ENCODE measurements at regions not wholly inside any gene's neighbourhood (a gene's known extent, or its start where the extent isn't known, plus 50 kb on each side); places are given as distances from the start of the nearest gene placed in this dataset.

DNA sequence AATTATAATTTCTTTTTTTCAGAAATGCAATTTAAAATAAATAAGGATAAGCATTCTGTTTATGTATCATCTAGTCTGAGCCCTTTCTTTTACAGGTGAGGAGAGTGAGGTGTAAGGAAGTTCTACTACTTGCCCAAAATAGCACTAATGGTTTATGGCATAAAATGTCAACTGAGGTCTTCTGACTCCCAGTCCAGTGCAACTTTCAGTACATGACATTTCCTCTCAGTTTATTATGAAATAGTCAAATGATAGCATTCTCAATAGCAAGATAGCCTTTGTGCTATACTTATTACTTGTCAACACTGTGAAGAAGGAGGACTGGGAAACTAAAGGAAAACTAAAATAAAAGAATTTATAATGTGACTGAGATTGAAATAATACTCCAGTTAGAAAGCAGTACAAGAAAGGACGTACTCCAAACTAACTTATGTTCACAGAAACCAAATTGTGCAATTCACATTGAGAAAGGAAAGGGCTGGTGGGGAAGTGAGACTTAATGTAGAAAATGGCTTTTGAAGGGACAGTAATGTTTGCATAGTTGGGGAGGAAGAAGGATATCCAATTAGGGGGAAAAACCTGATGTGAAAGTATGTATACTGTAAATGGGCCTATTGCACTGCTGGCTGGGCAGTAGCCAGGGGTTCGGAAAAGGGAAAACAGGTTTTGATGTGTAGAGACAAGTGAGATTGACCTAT is 166.7 kb upstream of the ZEB2 start:
- Histone ChIP-seq H3K27me3 (ENCODE audit: insufficient read depth, low read length) (no peaks in the 10 kb centered on the region), H3K4me1 (ENCODE audit: insufficient read depth, low read length) (no peaks in the 10 kb centered on the region), H3K9ac (ENCODE audit: low read length) (no peak overlapping the region), H4K20me1 (ENCODE audit: insufficient read depth, low read length) (no peaks in the 10 kb centered on the region), H3K4me3 (ENCODE audit: insufficient read depth, low read depth, low read length) (no peak overlapping the region), H3K27ac (ENCODE audit: low read depth, low read length) (no peak overlapping the region), H3K9me3 (ENCODE audit: insufficient read depth, low read depth, low read length) (no peaks in the 10 kb centered on the region), H3K4me2 (ENCODE audit: low read length) (no peak overlapping the region), H3K79me2 (ENCODE audit: insufficient read depth, low read length) (no peaks in the 10 kb centered on the region), H2AFZ (ENCODE audit: low read depth, low read length) (no peak overlapping the region), H3K36me3 (ENCODE audit: insufficient read depth, low read length) (no peaks in the 10 kb centered on the region)
- DNase-seq (ENCODE audit: low read depth) (no peak), FAIRE-seq (no peak)
- H3K36me3 Mint-ChIP-seq (ENCODE audit: low read depth, unreplicated experiment): no peaks in the 10 kb centered on the region
- TF ChIP-seq CTCF (IDR thresholded peaks at IDR 0.05; ENCODE audit: insufficient read depth, low read depth, low read length) (no peak), EZH2 (IDR thresholded peaks at IDR 0.05; ENCODE audit: insufficient read depth, low read length) (no peak)
- no peaks in the 10 kb centered on the region for H3K9me3 Mint-ChIP-seq (ENCODE audit: unreplicated experiment)
- no peak overlapping the region for H3K4me3 Mint-ChIP-seq (ENCODE audit: unreplicated experiment)
- no peak overlapping the region for H3K27ac Mint-ChIP-seq (ENCODE audit: unreplicated experiment)
- no peaks in the 10 kb centered on the region for H3K4me1 Mint-ChIP-seq (ENCODE audit: low read depth, unreplicated experiment)
- no peaks in the 10 kb centered on the region for H3K27me3 Mint-ChIP-seq (ENCODE audit: low read depth, unreplicated experiment)

- H3K4me3 Mint-ChIP-seq (ENCODE audit: unreplicated experiment): no peak overlapping the region
- no peak overlapping the region for H3K4me2 ChIP-seq (ENCODE audit: low read length)
- no peaks in the 10 kb centered on the region for H3K4me1 ChIP-seq (ENCODE audit: insufficient read depth, low read length)
- no peaks in the 10 kb centered on the region for H3K27me3 ChIP-seq (ENCODE audit: insufficient read depth, low read length)
- no peak overlapping the region for H3K27ac ChIP-seq (ENCODE audit: low read depth, low read length)
- H3K27ac Mint-ChIP-seq (ENCODE audit: unreplicated experiment): no peak overlapping the region
- no peaks in the 10 kb centered on the region for H3K36me3 ChIP-seq (ENCODE audit: insufficient read depth, low read length)
- H4K20me1 ChIP-seq (ENCODE audit: insufficient read depth, low read length): no peaks in the 10 kb centered on the region
- DNase-seq (ENCODE audit: low read depth) (no peak), FAIRE-seq (no peak)
- no peaks in the 10 kb centered on the region for H3K79me2 ChIP-seq (ENCODE audit: insufficient read depth, low read length)
- no peaks in the 10 kb centered on the region for H3K4me1 Mint-ChIP-seq (ENCODE audit: low read depth, unreplicated experiment)
- H3K9me3 Mint-ChIP-seq (ENCODE audit: unreplicated experiment): no peaks in the 10 kb centered on the region
- no peak overlapping the region for H3K9ac ChIP-seq (ENCODE audit: low read length)
- TF ChIP-seq CTCF (IDR thresholded peaks at IDR 0.05; ENCODE audit: insufficient read depth, low read depth, low read length) (no peak), EZH2 (IDR thresholded peaks at IDR 0.05; ENCODE audit: insufficient read depth, low read length) (no peak)
- H3K9me3 ChIP-seq (ENCODE audit: insufficient read depth, low read depth, low read length): no peaks in the 10 kb centered on the region
- H3K4me3 ChIP-seq (ENCODE audit: insufficient read depth, low read depth, low read length): no peak overlapping the region
- no peaks in the 10 kb centered on the region for H3K27me3 Mint-ChIP-seq (ENCODE audit: low read depth, unreplicated experiment)
- no peaks in the 10 kb centered on the region for H3K36me3 Mint-ChIP-seq (ENCODE audit: low read depth, unreplicated experiment)
- no peak overlapping the region for H2AFZ ChIP-seq (ENCODE audit: low read depth, low read length)
These were observed 164.0 kb upstream of the ZEB2 start for GRCh38 chr2:144683966-144684365.

GRCh38 chr2:144683107-144683753 is 163.3 kb upstream of the ZEB2 start:
- H3K4me2 ChIP-seq (ENCODE audit: low read length): no peak overlapping the region
- no peaks in the 10 kb centered on the region for H3K36me3 ChIP-seq (ENCODE audit: insufficient read depth, low read length)
- H2AFZ ChIP-seq (ENCODE audit: low read depth, low read length): no peak overlapping the region
- no peak overlapping the region for H3K4me3 ChIP-seq (ENCODE audit: insufficient read depth, low read depth, low read length)
- no peaks in the 10 kb centered on the region for H3K9me3 Mint-ChIP-seq (ENCODE audit: unreplicated experiment)
- no peak overlapping the region for H3K9ac ChIP-seq (ENCODE audit: low read length)
- no peaks in the 10 kb centered on the region for H3K4me1 ChIP-seq (ENCODE audit: insufficient read depth, low read length)
- H3K79me2 ChIP-seq (ENCODE audit: insufficient read depth, low read length): no peaks in the 10 kb centered on the region
- no peaks in the 10 kb centered on the region for H3K9me3 ChIP-seq (ENCODE audit: insufficient read depth, low read depth, low read length)
- no peak overlapping the region for H3K27ac Mint-ChIP-seq (ENCODE audit: unreplicated experiment)
- H3K4me3 Mint-ChIP-seq (ENCODE audit: unreplicated experiment): no peak overlapping the region
- H3K4me1 Mint-ChIP-seq (ENCODE audit: low read depth, unreplicated experiment): no peaks in the 10 kb centered on the region
- H3K27me3 ChIP-seq (ENCODE audit: insufficient read depth, low read length): no peaks in the 10 kb centered on the region
- no peaks in the 10 kb centered on the region for H3K36me3 Mint-ChIP-seq (ENCODE audit: low read depth, unreplicated experiment)
- H3K27ac ChIP-seq (ENCODE audit: low read depth, low read length): no peak overlapping the region
- DNase-seq (ENCODE audit: low read depth) (no peak), FAIRE-seq (no peak)
- H4K20me1 ChIP-seq (ENCODE audit: insufficient read depth, low read length): no peaks in the 10 kb centered on the region
- H3K27me3 Mint-ChIP-seq (ENCODE audit: low read depth, unreplicated experiment): no peaks in the 10 kb centered on the region
- no peak for TF ChIP-seq CTCF (IDR thresholded peaks at IDR 0.05; ENCODE audit: insufficient read depth, low read depth, low read length)
- no peak for TF ChIP-seq EZH2 (IDR thresholded peaks at IDR 0.05; ENCODE audit: insufficient read depth, low read length)

Measured in astrocyte (in vitro differentiated cells and primary cell).